PC-9 (cell line): ENCODE measurements at regions not wholly inside any gene's neighbourhood (a gene's known extent, or its start where the extent isn't known, plus 50 kb on each side); places are given as distances from the start of the nearest gene placed in this dataset.

Source experiments
- BruUV-seq: library from RNA; stranded (reverse); fragments of 400-500 nt; replicated peaks from 2 replicates; lab custom pipeline; 2021; lab: Mats Ljungman, UMichigan
- CTCF ChIA-PET: fragments of 300-600 bp; sonication (Branson Sonifier 250); formaldehyde crosslinking; loops from one replicate; lab custom pipeline; 2022; ENCODE audit warnings: antibody characterized with exemption; lab: Charles Lee
- POLR2A ChIA-PET: fragments of 300-600 bp; sonication (Branson Sonifier 250); formaldehyde crosslinking; loops from one replicate; lab custom pipeline; 2022; ENCODE audit warnings: antibody characterized with exemption; ENCODE audit not compliant: unreplicated experiment; lab: Charles Lee
- DNase-seq, 2 experiments: peaks; one replicate each; pipeline versions ENCODE4 v3.0.0 to v3.0.0-alpha.2; 2015 to 2022; ENCODE audit warnings: mixed read lengths in 1 of 2
- H2AFZ ChIP-seq: fragments of 200-600 bp; sonication (generic); 2 replicates; pipeline ENCODE4 v1.8.1; 2017; ENCODE audit warnings: antibody characterized with exemption
- H3F3A ChIP-seq: fragments of 200-600 bp; sonication (generic); 2 replicates; pipeline ENCODE4 v1.8.1; 2017; ENCODE audit warnings: antibody characterized with exemption, mild to moderate bottlenecking, low read depth; ENCODE audit not compliant: insufficient read depth
- H3K27ac ChIP-seq: fragments of 200-600 bp; sonication (generic); 2 replicates; pipeline ENCODE4 v1.6.1; 2016; ENCODE audit warnings: mixed run types
- H3K27me3 ChIP-seq: fragments of 200-600 bp; sonication (generic); 2 replicates; pipeline ENCODE4 v1.6.1; 2016; ENCODE audit warnings: low read depth, mixed run types; ENCODE audit not compliant: insufficient read depth
- H3K36me3 ChIP-seq: fragments of 200-600 bp; sonication (generic); 2 replicates; pipeline ENCODE4 v1.6.1; 2016; ENCODE audit warnings: low read depth, mixed run types
- H3K4me1 ChIP-seq: fragments of 200-600 bp; sonication (generic); replicated peaks from 2 replicates; pipeline ENCODE4 v1.6.1; 2016; ENCODE audit warnings: mixed run types; ENCODE audit not compliant: insufficient read depth
- H3K4me2 ChIP-seq: fragments of 200-600 bp; sonication (generic); 2 replicates; pipeline ENCODE4 v1.6.1; 2017; ENCODE audit warnings: mixed run types
- H3K4me3 ChIP-seq: fragments of 200-600 bp; sonication (generic); 2 replicates; pipeline ENCODE4 v1.6.1; 2016; ENCODE audit warnings: mixed run types
- H3K79me2 ChIP-seq: fragments of 200-600 bp; sonication (generic); 2 replicates; pipeline ENCODE4 v1.6.1; 2017; ENCODE audit warnings: low read depth, mixed run types
- H3K9me2 ChIP-seq: fragments of 200-600 bp; sonication (generic); 2 replicates; pipeline ENCODE4 v1.8.1; 2017; ENCODE audit warnings: mild to moderate bottlenecking; ENCODE audit not compliant: insufficient read depth
- H3K9me3 ChIP-seq: fragments of 200-600 bp; sonication (generic); 2 replicates; pipeline ENCODE4 v1.8.1; 2016; ENCODE audit warnings: low read depth; ENCODE audit not compliant: insufficient read depth
- H4K20me1 ChIP-seq: fragments of 200-600 bp; sonication (generic); 2 replicates; pipeline ENCODE4 v1.8.1; 2017; ENCODE audit not compliant: insufficient read depth
- CTCF ChIP-seq: fragments of 200-600 bp; sonication (generic); conservative IDR thresholded peaks from 2 replicates; pipeline ENCODE4 v1.6.1; 2017; ENCODE audit warnings: mixed run types, antibody characterized with exemption, mild to moderate bottlenecking, moderate library complexity
- EZH2 ChIP-seq: fragments of 200-600 bp; sonication (generic); IDR thresholded peaks from 2 replicates; pipeline ENCODE4 v1.8.0; 2017; ENCODE audit warnings: antibody characterized with exemption, low read depth
- intact Hi-C: fragments of 100-400 bp; cut with micrococcal nuclease; formaldehyde crosslinking; loops from one replicate; pipeline ENCODE4 v1.10.0; 2022; ENCODE audit not compliant: unreplicated experiment

GRCh38 chr16:49092704-49093103 lies 188.9 kb downstream of the CBLN1 start:
- Histone ChIP-seq H3K79me2 (no peaks in the 10 kb centered on the region), H2AFZ (no peak overlapping the region), H3K36me3 (no peaks in the 10 kb centered on the region), H3K4me3 (no peak overlapping the region), H3K9me2 (no peaks in the 10 kb centered on the region), H3K4me2 (no peak overlapping the region), H4K20me1 (no peaks in the 10 kb centered on the region), H3K27me3 (no peaks in the 10 kb centered on the region), H3F3A (no peaks in the 10 kb centered on the region), H3K9me3 (no peaks in the 10 kb centered on the region), H3K4me1 (no peaks in the 10 kb centered on the region), H3K27ac (no peak overlapping the region)
- peak in 1 of 2 experiments; percentile 3 for DNase-seq
- ChIA-PET CTCF (no interaction called here), POLR2A (no interaction called here)
- no TSS peak for BruUV-seq
- intact Hi-C loops, result no loop called here
- TF ChIP-seq EZH2 (no peak), CTCF (no peak)

- intact Hi-C loops, result no loop called here
- DNase-seq, result no peak
- POLR2A ChIA-PET, result no interaction called here
- H3K9me3 ChIP-seq, result no peaks in the 10 kb centered on the region
- no peaks in the 10 kb centered on the region for H4K20me1 ChIP-seq
- no peaks in the 10 kb centered on the region for H3K27me3 ChIP-seq
- H3K4me1 ChIP-seq, result no peaks in the 10 kb centered on the region
- no peak overlapping the region for H3K4me2 ChIP-seq
- no peaks in the 10 kb centered on the region for H3K79me2 ChIP-seq
- no peaks in the 10 kb centered on the region for H3F3A ChIP-seq
- H3K9me2 ChIP-seq, result no peaks in the 10 kb centered on the region
- H3K4me3 ChIP-seq, result no peak overlapping the region
- CTCF ChIA-PET, result no interaction called here
- no peaks in the 10 kb centered on the region for H3K36me3 ChIP-seq
- TF ChIP-seq CTCF (no peak), EZH2 (no peak)
- no peak overlapping the region for H2AFZ ChIP-seq
- BruUV-seq, result no TSS peak
- no peak overlapping the region for H3K27ac ChIP-seq
Observed at GRCh38 chr16:49089533-49089932, 192.1 kb downstream of the CBLN1 start.

DNA sequence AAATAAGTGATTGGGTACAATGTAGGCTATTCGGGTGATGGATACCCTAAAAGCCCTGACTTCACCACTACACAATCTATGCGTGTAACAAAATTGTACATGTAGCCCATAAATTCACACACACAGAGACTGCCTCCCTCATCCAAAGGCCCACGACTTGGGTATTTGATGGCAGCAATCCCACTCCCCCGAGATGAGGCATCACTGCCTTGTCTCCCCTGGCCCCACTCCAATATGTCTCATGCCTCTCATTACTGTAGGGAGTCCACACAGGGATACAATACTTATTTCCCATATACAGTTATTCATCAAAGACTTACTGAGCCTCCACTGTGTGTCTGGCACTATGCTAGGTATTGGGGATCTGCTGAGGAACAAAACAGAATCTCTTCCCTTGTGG lies 192.6 kb downstream of the CBLN1 start:
- TF ChIP-seq CTCF (no peak), EZH2 (no peak)
- DNase-seq, result no peak
- Histone ChIP-seq H3K4me1 (no peaks in the 10 kb centered on the region), H3K36me3 (no peaks in the 10 kb centered on the region), H3K9me3 (no peaks in the 10 kb centered on the region), H3K27ac (no peak overlapping the region), H3K4me3 (no peak overlapping the region), H3K9me2 (no peaks in the 10 kb centered on the region; the same call in 1 of the 2 replicates), H3K4me2 (no peak overlapping the region), H3K79me2 (no peaks in the 10 kb centered on the region), H4K20me1 (no peaks in the 10 kb centered on the region), H3K27me3 (no peaks in the 10 kb centered on the region), H3F3A (no peaks in the 10 kb centered on the region), H2AFZ (no peak overlapping the region)
- ChIA-PET POLR2A (no interaction called here), CTCF (no interaction called here)
- intact Hi-C loops, result no loop called here
- BruUV-seq, result no TSS peak
